K562 (cell line): ENCODE measurements at regions not wholly inside any gene's neighbourhood (a gene's known extent, or its start where the extent isn't known, plus 50 kb on each side); places are given as distances from the start of the nearest gene placed in this dataset.

Experiments
- HNRNPH1 ChIP-seq: fragments of 200-400 bp; formaldehyde crosslinking; optimal IDR thresholded peaks from 2 replicates; pipeline ENCODE3; 2017; ENCODE audit warnings: low read depth, mild to moderate bottlenecking, low read length, moderate library complexity
- TFE3 ChIP-seq: fragments of 450-650 bp; formaldehyde crosslinking; IDR thresholded peaks from 2 replicates; pipeline ENCODE4 v1.4.0; 2020; ENCODE audit warnings: mild to moderate bottlenecking, mixed read lengths
- THRAP3 ChIP-seq: fragments of 450-650 bp; IDR thresholded peaks from 2 replicates; pipeline ENCODE4 v1.6.1; 2016; ENCODE audit warnings: mild to moderate bottlenecking, inconsistent platforms, borderline replicate concordance
- TF ChIP-seq, protein P1 (sequence below): fragments of 200-600 bp; sonication (generic); IDR thresholded peaks from one replicate; pipeline ENCODE4 v1.6.1; 2012; ENCODE audit warnings: mild to moderate bottlenecking, low read depth, low read length, inconsistent platforms

GRCh38 chr5:152315942-152316341 is 89.1 kb downstream of the NMUR2 start (continued):
- TF ChIP-seq, protein P1, sequence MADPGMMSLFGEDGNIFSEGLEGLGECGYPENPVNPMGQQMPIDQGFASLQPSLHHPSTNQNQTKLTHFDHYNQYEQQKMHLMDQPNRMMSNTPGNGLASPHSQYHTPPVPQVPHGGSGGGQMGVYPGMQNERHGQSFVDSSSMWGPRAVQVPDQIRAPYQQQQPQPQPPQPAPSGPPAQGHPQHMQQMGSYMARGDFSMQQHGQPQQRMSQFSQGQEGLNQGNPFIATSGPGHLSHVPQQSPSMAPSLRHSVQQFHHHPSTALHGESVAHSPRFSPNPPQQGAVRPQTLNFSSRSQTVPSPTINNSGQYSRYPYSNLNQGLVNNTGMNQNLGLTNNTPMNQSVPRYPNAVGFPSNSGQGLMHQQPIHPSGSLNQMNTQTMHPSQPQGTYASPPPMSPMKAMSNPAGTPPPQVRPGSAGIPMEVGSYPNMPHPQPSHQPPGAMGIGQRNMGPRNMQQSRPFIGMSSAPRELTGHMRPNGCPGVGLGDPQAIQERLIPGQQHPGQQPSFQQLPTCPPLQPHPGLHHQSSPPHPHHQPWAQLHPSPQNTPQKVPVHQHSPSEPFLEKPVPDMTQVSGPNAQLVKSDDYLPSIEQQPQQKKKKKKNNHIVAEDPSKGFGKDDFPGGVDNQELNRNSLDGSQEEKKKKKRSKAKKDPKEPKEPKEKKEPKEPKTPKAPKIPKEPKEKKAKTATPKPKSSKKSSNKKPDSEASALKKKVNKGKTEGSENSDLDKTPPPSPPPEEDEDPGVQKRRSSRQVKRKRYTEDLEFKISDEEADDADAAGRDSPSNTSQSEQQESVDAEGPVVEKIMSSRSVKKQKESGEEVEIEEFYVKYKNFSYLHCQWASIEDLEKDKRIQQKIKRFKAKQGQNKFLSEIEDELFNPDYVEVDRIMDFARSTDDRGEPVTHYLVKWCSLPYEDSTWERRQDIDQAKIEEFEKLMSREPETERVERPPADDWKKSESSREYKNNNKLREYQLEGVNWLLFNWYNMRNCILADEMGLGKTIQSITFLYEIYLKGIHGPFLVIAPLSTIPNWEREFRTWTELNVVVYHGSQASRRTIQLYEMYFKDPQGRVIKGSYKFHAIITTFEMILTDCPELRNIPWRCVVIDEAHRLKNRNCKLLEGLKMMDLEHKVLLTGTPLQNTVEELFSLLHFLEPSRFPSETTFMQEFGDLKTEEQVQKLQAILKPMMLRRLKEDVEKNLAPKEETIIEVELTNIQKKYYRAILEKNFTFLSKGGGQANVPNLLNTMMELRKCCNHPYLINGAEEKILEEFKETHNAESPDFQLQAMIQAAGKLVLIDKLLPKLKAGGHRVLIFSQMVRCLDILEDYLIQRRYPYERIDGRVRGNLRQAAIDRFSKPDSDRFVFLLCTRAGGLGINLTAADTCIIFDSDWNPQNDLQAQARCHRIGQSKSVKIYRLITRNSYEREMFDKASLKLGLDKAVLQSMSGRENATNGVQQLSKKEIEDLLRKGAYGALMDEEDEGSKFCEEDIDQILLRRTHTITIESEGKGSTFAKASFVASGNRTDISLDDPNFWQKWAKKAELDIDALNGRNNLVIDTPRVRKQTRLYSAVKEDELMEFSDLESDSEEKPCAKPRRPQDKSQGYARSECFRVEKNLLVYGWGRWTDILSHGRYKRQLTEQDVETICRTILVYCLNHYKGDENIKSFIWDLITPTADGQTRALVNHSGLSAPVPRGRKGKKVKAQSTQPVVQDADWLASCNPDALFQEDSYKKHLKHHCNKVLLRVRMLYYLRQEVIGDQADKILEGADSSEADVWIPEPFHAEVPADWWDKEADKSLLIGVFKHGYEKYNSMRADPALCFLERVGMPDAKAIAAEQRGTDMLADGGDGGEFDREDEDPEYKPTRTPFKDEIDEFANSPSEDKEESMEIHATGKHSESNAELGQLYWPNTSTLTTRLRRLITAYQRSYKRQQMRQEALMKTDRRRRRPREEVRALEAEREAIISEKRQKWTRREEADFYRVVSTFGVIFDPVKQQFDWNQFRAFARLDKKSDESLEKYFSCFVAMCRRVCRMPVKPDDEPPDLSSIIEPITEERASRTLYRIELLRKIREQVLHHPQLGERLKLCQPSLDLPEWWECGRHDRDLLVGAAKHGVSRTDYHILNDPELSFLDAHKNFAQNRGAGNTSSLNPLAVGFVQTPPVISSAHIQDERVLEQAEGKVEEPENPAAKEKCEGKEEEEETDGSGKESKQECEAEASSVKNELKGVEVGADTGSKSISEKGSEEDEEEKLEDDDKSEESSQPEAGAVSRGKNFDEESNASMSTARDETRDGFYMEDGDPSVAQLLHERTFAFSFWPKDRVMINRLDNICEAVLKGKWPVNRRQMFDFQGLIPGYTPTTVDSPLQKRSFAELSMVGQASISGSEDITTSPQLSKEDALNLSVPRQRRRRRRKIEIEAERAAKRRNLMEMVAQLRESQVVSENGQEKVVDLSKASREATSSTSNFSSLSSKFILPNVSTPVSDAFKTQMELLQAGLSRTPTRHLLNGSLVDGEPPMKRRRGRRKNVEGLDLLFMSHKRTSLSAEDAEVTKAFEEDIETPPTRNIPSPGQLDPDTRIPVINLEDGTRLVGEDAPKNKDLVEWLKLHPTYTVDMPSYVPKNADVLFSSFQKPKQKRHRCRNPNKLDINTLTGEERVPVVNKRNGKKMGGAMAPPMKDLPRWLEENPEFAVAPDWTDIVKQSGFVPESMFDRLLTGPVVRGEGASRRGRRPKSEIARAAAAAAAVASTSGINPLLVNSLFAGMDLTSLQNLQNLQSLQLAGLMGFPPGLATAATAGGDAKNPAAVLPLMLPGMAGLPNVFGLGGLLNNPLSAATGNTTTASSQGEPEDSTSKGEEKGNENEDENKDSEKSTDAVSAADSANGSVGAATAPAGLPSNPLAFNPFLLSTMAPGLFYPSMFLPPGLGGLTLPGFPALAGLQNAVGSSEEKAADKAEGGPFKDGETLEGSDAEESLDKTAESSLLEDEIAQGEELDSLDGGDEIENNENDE, result no peak
- TF ChIP-seq TFE3 (CRISPR knock-in tag) (no peak), THRAP3 (no peak), HNRNPH1 (no peak)
